ENCODE measurements at regions not wholly inside any gene's neighbourhood (a gene's known extent, or its start where the extent isn't known, plus 50 kb on each side); places are given as distances from the start of the nearest gene placed in this dataset.

DNA sequence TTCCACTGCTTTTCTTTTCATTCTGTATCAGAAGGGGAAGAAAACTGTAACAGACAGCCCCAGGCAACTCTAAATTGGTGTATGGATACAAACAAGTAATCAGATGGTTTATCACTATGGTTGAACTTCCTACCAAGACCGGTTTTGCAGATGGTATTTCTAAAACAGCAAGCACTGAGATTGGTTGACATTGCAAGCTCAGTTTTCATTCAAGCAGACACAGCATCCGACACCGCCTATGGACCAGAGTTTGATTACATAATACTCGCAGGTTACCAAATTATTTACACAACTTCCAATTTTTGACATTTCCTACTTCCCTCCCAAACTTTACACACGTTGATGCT lies 209.9 kb downstream of the ALDH8A1 start:
- Histone ChIP-seq H3K9me3 (ENCODE audit: insufficient read depth, low read depth, low read length) (no peaks in the 10 kb centered on the region), H3K9me2 (replicated peaks; ENCODE audit: low read depth, low read length) (no peaks in the 10 kb centered on the region), H3K36me3 (ENCODE audit: insufficient read depth, low read length) (no peaks in the 10 kb centered on the region), H3K4me1 (ENCODE audit: insufficient read depth, low read length, poor library complexity, severe bottlenecking) (no peaks in the 10 kb centered on the region), H4K20me1 (ENCODE audit: insufficient read depth, low read length, poor library complexity, severe bottlenecking) (no peaks in the 10 kb centered on the region), H3K4me2 (ENCODE audit: low read depth, low read length, poor library complexity, severe bottlenecking) (no peak overlapping the region), H3K27me3 (ENCODE audit: insufficient read depth, low read length, poor library complexity, severe bottlenecking) (no peaks in the 10 kb centered on the region), H2AFZ (ENCODE audit: low read length) (no peak overlapping the region), H3F3A (ENCODE audit: low read depth) (no peaks in the 10 kb centered on the region), H3K79me2 (ENCODE audit: insufficient read depth, low read length) (no peaks in the 10 kb centered on the region), H3K9ac (ENCODE audit: low read depth, low read length, poor library complexity, severe bottlenecking) (no peak overlapping the region), H3K4me3 (ENCODE audit: low read length, poor library complexity, severe bottlenecking) (no peak overlapping the region)
- TF ChIP-seq EZH2phosphoT487 (IDR thresholded peaks at IDR 0.05; ENCODE audit: borderline replicate concordance), result no peak
- TF ChIP-seq, protein P1, sequence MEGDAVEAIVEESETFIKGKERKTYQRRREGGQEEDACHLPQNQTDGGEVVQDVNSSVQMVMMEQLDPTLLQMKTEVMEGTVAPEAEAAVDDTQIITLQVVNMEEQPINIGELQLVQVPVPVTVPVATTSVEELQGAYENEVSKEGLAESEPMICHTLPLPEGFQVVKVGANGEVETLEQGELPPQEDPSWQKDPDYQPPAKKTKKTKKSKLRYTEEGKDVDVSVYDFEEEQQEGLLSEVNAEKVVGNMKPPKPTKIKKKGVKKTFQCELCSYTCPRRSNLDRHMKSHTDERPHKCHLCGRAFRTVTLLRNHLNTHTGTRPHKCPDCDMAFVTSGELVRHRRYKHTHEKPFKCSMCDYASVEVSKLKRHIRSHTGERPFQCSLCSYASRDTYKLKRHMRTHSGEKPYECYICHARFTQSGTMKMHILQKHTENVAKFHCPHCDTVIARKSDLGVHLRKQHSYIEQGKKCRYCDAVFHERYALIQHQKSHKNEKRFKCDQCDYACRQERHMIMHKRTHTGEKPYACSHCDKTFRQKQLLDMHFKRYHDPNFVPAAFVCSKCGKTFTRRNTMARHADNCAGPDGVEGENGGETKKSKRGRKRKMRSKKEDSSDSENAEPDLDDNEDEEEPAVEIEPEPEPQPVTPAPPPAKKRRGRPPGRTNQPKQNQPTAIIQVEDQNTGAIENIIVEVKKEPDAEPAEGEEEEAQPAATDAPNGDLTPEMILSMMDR (conservative IDR thresholded peaks at IDR 0.05; ENCODE audit: low read length), result no peak

DNA sequence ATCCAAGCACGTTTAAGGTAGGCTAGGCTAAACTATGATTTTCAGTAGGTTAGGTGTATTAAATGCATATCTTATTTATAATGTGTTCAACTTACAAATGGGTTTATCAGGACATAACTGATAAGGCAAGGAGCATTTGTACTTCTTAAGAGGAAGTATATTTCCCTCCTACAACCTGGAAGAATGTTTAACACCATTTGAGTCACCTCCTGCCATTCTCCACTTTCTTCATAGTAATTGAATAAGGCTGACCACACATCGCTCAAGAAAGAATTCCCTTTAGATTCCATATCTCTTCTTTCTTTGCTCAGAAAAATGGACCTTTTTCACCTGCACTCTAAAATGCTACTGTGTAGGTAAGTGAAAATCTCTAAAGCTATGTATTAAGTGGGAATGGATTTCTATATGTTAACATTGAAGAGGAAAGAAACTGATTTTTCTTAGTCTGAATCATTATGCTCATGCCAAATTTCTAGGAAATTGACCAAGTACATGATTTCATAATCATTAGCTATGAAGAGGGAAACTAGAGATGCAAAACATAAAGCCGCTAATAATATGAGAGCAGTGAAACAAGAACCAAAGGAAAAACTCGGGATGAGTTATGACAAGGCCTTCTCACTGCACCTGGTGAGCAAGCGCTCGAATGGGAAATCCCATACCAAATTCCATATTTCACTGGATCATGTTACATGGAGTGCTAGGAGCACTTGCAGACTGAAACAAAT lies 210.4 kb downstream of the ALDH8A1 start:
- Histone ChIP-seq H3K9ac (ENCODE audit: low read depth, low read length, poor library complexity, severe bottlenecking) (no peak overlapping the region), H3K4me1 (ENCODE audit: insufficient read depth, low read length, poor library complexity, severe bottlenecking) (no peaks in the 10 kb centered on the region), H3K9me2 (replicated peaks; ENCODE audit: low read depth, low read length) (no peaks in the 10 kb centered on the region), H3K4me3 (ENCODE audit: low read length, poor library complexity, severe bottlenecking) (no peak overlapping the region), H3K36me3 (ENCODE audit: insufficient read depth, low read length) (no peaks in the 10 kb centered on the region), H2AFZ (ENCODE audit: low read length) (no peak overlapping the region), H3K79me2 (ENCODE audit: insufficient read depth, low read length) (no peaks in the 10 kb centered on the region), H3F3A (ENCODE audit: low read depth) (no peaks in the 10 kb centered on the region), H3K9me3 (ENCODE audit: insufficient read depth, low read depth, low read length) (no peaks in the 10 kb centered on the region), H3K27me3 (ENCODE audit: insufficient read depth, low read length, poor library complexity, severe bottlenecking) (no peaks in the 10 kb centered on the region), H3K4me2 (ENCODE audit: low read depth, low read length, poor library complexity, severe bottlenecking) (no peak overlapping the region), H4K20me1 (ENCODE audit: insufficient read depth, low read length, poor library complexity, severe bottlenecking) (no peaks in the 10 kb centered on the region)
- no peak for TF ChIP-seq EZH2phosphoT487 (IDR thresholded peaks at IDR 0.05; ENCODE audit: borderline replicate concordance)
- TF ChIP-seq, protein P1 (conservative IDR thresholded peaks at IDR 0.05; ENCODE audit: low read length), result no peak

DNA sequence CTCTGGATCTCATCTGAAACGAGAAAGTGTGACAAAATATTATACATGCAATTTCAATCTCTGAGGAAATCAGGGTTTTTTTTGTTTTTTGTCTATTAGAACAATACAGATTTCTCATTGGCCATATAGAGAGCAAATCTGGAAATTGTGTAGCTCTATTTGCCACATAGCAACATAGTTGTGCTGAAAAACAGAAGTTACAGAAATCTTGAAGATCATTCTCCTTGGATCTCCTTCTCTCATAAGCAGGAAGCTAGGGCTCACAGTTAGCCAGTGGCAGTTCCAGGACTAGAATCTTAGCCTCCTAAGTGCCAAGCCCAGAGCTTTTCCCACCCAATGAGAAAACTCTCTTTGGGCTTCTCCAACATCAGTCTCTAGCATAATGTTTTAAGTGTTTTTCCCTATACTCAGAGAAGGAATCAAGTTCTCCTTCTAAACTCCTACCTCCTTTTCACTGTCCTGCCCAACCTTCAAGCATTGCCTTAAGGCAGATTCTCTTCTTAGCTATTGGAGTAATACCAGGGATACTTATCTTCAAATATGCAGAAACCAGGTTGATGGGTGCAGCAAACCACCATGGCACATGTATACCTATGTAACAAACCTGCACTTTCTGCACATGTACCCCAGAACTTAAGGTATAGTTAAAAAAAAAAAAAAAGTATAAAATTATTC lies 211.6 kb downstream of the ALDH8A1 start:
- H4K20me1 ChIP-seq (ENCODE audit: insufficient read depth, low read length, poor library complexity, severe bottlenecking), result no peaks in the 10 kb centered on the region
- H3F3A ChIP-seq (ENCODE audit: low read depth), result no peaks in the 10 kb centered on the region
- H3K9ac ChIP-seq (ENCODE audit: low read depth, low read length, poor library complexity, severe bottlenecking), result no peak overlapping the region
- H3K9me3 ChIP-seq (ENCODE audit: insufficient read depth, low read depth, low read length), result no peaks in the 10 kb centered on the region
- no peaks in the 10 kb centered on the region for H3K27me3 ChIP-seq (ENCODE audit: insufficient read depth, low read length, poor library complexity, severe bottlenecking)
- H3K4me3 ChIP-seq (ENCODE audit: low read length, poor library complexity, severe bottlenecking), result no peak overlapping the region
- no peaks in the 10 kb centered on the region for H3K79me2 ChIP-seq (ENCODE audit: insufficient read depth, low read length)
- no peaks in the 10 kb centered on the region for H3K36me3 ChIP-seq (ENCODE audit: insufficient read depth, low read length)
- TF ChIP-seq EZH2phosphoT487 (IDR thresholded peaks at IDR 0.05; ENCODE audit: borderline replicate concordance), result no peak
- TF ChIP-seq, protein P1 (conservative IDR thresholded peaks at IDR 0.05; ENCODE audit: low read length), result no peak
- no peak overlapping the region for H2AFZ ChIP-seq (ENCODE audit: low read length)
- H3K4me2 ChIP-seq (ENCODE audit: low read depth, low read length, poor library complexity, severe bottlenecking), result no peak overlapping the region
- H3K9me2 ChIP-seq (replicated peaks; ENCODE audit: low read depth, low read length), result no peaks in the 10 kb centered on the region
- H3K4me1 ChIP-seq (ENCODE audit: insufficient read depth, low read length, poor library complexity, severe bottlenecking), result no peaks in the 10 kb centered on the region

All from Loucy (cell line).